HG03108 (cell line): ENCODE measurements at regions not wholly inside any gene's neighbourhood (a gene's known extent, or its start where the extent isn't known, plus 50 kb on each side); places are given as distances from the start of the nearest gene placed in this dataset.

Experiments
- ATAC-seq: cut with Tn5 transposase; IDR thresholded peaks from one replicate; pipeline ENCODE4 v1.9.1; 2021; ENCODE audit warnings: moderate library complexity; ENCODE audit not compliant: unreplicated experiment

DNA sequence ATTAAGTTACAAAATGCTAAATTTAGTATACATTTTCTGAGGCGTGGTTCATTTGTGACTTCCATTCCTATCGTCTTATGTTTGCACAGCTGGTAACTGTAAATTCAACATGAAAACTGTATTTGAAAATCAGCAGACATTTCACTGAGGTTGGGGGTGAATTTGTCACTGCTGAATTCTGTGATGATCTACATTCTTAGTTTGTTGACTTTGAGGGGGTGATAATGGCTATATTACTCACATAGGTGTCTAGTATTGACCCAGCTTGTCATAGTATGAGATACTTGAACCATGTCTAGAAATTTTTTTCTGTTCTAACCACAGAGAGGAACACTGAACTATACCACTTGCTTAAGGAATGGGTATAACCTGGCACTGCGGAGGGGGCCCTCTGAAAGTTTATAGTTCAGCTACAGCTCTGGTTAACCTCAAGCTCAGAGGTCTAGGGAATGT, 313.3 kb downstream of the PIK3R1 start:
- no peak for ATAC-seq

GRCh38 chr5:68529581-68529980, 314.0 kb downstream of the PIK3R1 start:
- ATAC-seq: no peak

DNA sequence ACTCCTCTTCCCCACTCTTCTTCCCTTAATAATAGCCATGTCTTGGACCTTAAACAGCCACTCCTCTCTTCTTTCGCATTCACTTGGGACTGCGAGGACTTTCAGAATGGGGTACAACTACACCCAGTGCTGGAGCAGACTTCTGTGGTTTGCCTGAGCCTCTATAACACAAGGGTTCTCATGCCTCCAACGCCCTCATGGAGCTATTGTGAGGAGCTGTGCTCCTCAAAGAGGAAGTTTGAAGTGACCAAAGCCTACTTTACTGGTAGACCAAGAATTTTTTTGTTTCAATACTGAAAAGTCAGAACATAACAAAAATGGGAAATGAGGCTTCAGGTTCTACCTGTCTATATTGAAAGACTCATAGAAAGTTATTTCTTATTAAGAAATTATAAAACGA, 316.4 kb downstream of the PIK3R1 start:
- no peak for ATAC-seq

DNA sequence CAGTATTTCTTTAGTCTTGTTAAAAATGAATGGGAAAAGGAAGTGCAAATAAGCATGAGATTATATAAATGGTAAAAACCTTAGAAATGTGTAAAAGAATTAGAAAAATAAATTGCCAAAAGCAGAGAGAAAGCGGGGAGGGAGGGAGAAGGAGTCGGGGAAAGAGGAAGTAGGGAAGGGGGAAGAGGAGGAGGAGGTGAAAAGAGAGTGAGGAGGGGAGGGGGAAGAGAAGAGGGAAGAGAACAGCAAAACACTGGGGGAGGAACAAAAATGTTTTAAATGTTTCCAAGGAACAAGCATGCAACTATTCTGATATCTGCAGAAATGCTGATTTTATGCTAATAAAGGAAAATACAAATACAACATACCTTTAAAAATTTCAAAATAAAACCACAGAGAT, 317.5 kb downstream of the PIK3R1 start:
- ATAC-seq: no peak

DNA sequence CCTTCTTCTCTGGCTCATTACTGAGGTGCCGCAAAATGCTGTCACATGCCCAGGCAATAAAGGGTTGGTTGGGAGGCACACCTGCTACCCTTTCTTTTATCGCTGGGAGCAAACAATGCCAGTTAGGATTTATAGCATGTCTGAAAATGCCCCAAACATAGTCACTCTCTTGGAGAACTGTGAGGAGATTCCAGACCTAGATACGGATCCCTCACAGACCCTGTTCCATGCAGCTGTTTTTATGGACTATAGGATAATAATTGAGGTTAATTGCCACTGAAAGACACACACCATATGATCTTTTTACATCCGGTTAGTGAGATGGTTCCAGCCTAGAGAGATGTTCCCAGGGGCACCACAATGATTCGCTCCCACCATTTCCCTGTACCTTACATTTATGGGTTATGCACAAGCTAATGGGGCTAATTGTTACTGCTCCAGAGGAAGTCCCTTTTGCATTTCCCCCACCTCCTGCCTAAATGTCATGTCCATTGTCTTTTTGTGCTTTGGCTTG, 318.1 kb downstream of the PIK3R1 start:
- no peak for ATAC-seq

DNA sequence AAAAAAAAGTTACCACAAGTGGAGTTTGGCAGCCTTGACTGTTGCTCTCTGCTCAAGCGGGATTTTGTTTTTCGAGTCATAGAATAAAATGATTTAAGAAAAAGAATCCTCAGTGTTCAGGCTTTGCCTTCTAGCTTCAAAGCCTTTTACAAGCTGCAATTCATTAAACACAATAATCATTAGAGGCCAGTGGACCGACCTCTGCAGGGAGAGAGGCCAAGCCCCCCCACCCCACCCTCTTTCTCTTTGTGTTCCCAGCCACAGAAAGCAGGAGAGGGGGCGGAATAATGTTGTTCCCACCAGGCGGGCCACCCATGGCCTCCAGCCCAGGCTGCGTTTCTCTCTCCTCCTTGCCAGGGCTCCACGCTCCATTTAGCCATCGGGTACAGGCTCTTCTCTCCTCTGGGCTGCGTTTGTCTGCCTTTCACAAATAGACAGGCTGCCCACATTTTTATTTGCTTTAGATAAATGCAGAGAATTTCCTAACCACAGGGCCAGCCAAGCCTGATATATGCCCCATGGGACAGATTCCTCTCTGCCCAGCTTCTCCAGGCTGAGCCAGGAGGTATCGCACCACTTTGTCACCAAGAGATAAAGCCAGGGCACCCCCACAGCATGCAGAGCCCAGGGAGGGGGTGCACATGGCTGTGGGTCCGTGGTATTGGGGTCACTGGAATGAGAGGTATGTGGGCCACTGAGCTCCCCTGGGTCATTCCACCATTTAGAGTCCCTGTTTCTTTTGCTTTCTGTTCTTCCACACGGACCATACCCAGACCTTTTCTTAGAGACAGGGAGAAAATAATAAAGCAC, 318.8 kb downstream of the PIK3R1 start:
- no peak for ATAC-seq

GRCh38 chr5:68534956-68535520, 319.5 kb downstream of the PIK3R1 start:
- no peak for ATAC-seq

DNA sequence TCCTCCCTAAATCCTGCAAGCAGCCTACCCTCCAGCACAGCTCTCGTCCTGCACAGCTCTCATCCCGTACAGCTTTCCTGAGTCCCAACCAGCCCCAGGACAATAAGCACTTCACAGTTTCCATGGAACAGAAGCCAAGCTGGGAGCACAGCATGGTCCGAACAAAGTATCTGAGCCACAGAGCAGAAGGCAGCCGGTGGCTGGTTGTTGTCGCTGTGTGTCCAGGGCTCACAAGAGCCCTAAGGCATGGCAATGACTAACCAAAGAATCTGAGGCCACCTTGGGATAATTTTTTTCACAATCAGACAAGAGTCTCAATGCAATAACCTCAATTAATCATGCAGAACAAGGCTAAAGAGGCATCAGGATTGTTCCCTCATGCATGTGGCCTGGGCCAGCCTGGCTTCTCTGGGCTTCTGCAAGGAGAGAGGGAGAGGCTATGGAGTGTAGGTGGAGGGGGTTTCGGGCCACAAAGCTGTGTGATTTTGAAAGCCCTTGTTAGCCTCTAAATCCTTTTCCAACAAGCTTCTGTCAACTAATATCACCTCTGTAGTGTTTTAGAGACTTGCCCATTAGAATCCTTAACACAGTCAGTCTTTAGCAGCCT, 323.4 kb downstream of the PIK3R1 start:
- ATAC-seq: no peak

- ATAC-seq: no peak
Observed at GRCh38 chr5:68540798-68541590, 325.4 kb downstream of the PIK3R1 start.

- ATAC-seq: no peak
Observed at GRCh38 chr5:68542207-68542606, 326.7 kb downstream of the PIK3R1 start.

DNA sequence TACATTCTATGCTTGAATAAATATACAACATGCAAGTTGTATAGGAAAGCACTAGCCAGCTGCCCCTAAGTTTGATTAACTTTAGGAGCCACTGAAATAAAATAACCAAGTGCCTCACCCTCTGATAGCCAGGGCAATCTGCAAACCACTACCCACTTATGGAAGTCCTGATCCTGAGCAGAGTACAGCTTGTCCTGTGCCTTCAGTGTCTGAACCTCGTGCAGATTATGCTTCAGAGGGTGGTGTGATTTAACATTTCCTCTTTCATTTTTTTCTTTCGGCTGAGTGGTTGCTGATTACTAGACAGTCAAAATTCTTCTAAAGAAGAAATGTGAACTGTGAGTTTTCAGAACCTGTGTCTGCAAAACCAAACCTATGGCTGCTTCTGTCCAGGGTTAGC, 327.7 kb downstream of the PIK3R1 start:
- no peak for ATAC-seq

DNA sequence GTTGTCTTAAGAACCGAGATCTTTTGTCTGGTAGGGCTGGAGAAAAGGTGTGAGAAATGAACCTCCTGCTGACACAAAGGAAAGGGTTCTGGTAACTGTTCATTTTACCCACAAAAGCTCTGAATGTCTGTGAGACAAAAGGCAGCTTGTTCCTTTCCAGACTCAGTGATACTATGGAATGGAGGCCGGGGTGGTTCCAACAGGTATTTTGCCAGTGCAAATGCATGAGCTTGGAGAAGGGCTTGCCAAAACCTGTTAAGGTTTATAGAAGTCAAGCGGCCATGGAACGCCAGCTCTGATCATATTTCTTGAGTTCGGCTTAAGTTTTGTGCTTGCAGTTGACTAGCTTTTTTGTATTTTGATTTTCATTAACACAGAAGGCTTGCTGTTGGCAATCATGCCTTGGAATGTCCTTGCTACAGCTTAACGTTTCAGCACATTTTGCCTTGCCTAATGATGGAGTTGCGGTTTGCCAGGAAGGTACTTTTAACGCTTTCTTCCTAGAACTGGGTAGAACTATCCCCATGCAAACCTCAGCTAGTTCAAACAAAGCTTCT, 328.6 kb downstream of the PIK3R1 start:
- no peak for ATAC-seq

DNA sequence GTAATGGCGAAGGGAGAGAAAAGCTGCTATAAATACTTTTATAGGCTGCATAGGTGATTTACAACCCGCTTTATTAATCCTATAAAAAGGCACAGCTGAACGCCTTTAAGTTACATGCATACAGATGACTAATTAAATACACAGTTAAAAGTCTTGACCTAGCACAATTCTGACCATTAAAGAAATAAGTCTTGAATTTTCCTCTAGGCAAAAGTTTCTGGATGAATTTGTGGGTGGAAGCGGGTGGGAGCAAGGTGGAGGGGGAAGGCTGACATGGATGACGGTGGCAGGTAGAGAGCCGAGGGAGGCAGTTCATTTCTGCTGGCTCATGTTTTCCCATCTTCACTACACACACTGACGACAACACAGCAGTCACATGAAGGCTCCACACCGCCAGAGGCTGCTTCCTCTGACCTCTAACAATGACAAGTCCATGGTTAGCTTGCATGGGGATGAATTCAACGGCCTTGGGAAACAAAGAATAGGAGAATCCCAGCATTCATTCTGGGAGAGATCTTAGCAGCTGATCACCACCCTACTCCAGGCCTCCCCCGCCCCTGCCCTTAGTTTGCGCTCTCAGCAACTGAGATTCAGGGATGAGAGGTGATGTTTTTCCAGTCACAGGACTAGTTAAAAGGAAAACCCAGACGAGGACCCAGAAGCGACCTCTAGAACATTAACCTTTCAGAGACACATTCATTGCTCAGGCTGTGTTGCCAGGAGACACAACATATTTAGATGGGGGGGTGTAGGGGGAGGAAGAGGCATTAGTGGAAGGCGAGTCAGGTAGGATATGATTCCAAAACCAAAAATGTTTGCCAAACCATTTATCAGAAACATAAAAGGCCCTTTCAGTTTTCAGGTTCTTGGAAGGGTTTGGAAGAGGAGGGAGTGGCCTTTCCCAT, 329.3 kb downstream of the PIK3R1 start:
- no peak for ATAC-seq

DNA sequence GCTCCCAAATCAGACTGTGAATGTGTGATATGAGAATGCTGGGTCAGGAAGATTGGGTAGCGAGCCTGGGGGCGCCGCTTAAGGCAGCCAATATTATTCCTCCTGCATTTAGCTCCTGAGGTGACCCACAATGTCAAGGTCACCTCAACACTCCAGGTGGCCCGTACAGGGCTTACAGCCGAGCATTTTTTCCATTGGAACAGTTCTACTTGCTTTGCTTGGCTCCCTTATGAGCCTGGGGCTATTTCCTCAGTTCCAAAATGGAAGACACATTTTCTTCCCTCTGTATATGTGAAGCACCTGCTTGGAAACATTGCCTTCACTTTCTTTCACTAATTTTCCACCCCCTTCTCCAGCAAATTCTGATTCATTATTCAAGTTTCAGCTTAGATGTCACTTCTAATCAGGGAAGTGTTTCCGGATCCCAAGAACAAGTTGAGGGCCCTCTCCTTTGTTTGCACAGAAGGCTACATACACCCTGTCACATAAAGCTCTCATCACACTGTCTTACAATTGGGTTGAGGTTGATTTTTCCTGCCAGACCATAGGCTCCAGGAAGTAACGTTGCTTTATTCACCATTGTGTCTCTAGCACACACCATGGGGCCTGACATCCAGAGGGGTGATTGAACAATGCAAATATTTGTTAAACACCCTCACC, 330.2 kb downstream of the PIK3R1 start:
- ATAC-seq: no peak

- no peak for ATAC-seq
Observed at GRCh38 chr5:68547056-68547455, 331.5 kb downstream of the PIK3R1 start.

DNA sequence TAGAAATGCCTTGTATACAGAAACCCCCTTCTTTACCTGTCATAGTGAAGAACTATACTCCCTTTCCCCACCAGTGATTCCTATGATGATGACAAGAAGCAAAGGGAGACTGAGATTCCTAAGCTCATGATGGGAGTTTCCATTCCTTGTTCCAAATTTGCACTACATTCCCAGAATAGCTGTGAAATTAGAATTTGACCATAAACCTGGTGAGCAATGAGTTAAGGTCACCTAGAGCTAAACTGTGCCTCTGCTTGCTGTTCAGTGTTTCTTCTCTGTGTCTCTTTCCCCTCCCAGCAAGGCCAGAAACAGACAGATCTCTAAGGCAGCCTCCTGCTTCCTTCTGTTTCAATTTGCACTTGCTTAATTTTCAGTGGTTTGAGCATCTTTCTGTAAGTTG, 332.1 kb downstream of the PIK3R1 start:
- no peak for ATAC-seq

DNA sequence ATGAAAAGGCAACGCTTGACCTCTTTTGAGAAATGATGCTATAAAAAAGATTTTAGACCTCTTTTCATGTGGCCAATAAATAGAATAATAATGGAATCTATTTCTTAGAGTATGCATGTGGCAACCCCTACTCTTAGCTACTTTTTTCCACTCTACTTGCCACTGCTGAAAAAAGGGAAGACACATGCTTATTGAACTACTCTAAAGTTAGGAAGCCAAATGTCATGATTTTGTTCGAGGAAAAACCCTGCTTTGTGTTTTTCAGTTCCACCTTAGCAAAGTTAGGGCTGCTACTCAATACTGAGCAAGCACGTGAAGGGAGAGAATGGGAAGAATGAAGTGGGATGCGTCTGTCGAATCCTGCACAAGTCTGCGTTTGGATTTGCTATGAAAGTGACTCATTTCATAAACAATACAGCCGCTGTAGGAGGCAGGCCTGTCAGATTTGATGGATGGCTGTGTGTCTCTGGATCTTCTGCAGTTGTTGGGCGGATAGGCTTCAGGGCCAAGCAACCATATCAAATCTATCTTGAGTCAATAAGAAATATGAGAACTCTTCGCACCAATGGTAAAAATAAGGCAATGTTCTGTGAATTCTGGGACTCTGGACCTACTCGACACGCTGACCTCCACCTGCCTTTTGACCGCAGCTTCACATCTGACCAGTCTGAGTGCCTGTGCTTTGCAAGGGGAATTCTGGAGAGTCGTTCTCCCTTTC, 333.6 kb downstream of the PIK3R1 start:
- no peak for ATAC-seq

DNA sequence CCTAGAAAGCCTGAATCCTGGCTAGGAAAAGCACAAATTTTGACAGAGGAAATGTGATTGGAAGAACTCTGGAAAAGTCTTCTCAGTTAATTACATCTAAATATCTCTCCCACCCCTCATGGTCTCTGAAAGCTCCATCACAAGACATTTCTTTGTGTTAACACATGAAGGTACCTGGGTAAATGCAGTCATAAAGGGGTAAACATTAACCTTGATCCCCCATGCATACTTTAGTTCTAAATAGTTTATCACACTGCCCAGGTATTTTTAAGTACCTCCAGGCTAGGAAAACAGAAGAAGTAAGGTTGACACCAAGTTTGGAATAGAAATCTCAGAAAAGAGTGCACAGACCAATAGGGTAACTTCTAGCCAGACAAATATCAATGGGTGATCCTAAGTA, 334.5 kb downstream of the PIK3R1 start:
- no peak for ATAC-seq

- ATAC-seq: no peak
Observed at GRCh38 chr5:68551436-68551835, 335.9 kb downstream of the PIK3R1 start.
